Uterus (tissue), 3 donors: ENCODE measurements at regions not wholly inside any gene's neighbourhood (a gene's known extent, or its start where the extent isn't known, plus 50 kb on each side); places are given as distances from the start of the nearest gene placed in this dataset.

Source experiments
- DNase-seq, 2 donors: peaks; one replicate each; pipeline ENCODE4 v3.0.0-alpha.2; 2019 to 2020
- H3K27ac ChIP-seq, 2 donors: fragments of 200-600 bp; sonication (generic); 1 replicate in 1 of 2; 2 replicates in 1 of 2; pipeline ENCODE4 v1.5.1; 2016 to 2018
- H3K27me3 ChIP-seq, 2 donors: fragments of 200-600 bp; sonication (generic); one replicate each; pipeline ENCODE4 v1.5.1; 2018 to 2019; ENCODE audit warnings: control low read depth in 1 of 2
- H3K36me3 ChIP-seq, 2 donors: fragments of 200-600 bp; sonication (generic); one replicate each; pipeline ENCODE4 v1.5.1; 2019; ENCODE audit warnings: control low read depth in 1 of 2
- H3K4me1 ChIP-seq, 2 donors: fragments of 200-600 bp; sonication (generic); one replicate each; pipeline ENCODE4 v1.5.1; 2018 to 2019; ENCODE audit warnings: control low read depth in 1 of 2
- H3K4me3 ChIP-seq, 2 donors: fragments of 200-600 bp; sonication (generic); 1 replicate in 1 of 2; 2 replicates in 1 of 2; pipeline ENCODE4 v1.5.1; 2018 to 2019; ENCODE audit warnings: mild to moderate bottlenecking in 1 of 2
- H3K9me3 ChIP-seq, 2 donors: fragments of 200-600 bp; sonication (generic); one replicate each; pipeline ENCODE4 v1.5.1; 2019; ENCODE audit warnings: control low read depth in 1 of 2
- POLR2A ChIP-seq, 2 donors: fragments of 450-650 bp; IDR thresholded peaks; one replicate each; pipeline ENCODE4 v1.6.1; 2016; ENCODE audit warnings: antibody characterized with exemption in 2 of 2, mild to moderate bottlenecking in 1 of 2, moderate library complexity in 1 of 2
- intact Hi-C: fragments of 100-400 bp; cut with DNase I; formaldehyde crosslinking; loops from one replicate; pipeline ENCODE4 v1.15.1; 2023; ENCODE audit warnings: low total_unique reads
- TF ChIP-seq, protein P1 (sequence below), 4 experiments: fragments of 200-600 bp in 2 of 4; fragments of 450-650 bp in 2 of 4; sonication (generic) in 2 of 4; IDR thresholded peaks; one replicate each; pipeline ENCODE4 v1.5.1; 2016 to 2019; ENCODE audit warnings: antibody characterized with exemption in 4 of 4, mild to moderate bottlenecking in 2 of 4, moderate library complexity in 1 of 4
- donor health status: DM: yes; HTN: yes; CAD: no.

DNA sequence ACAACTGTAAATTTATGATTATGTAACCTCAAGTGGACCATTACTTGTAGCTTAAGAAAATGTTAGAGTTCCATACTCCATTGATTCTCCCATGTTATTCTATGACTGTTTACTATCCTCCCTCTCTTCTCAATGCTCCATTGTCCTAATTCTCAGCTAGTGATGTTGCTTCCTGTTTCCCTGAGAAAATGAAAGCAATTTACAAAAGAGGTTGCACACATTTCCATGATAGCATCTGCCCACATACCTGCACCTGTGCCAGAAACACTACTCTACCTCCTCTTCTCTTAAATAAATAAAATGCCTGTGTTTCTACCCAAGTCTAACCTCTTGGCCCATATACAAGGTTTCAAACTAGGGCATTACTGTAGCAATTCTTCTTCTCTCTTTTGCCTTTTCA is 1620.9 kb downstream of the FAM181B start:
- no peak overlapping the region for H3K4me3 ChIP-seq
- intact Hi-C loops, result no loop called here
- no peaks in the 10 kb centered on the region for H3K27me3 ChIP-seq
- no peaks in the 10 kb centered on the region for H3K9me3 ChIP-seq
- no peak for TF ChIP-seq POLR2A (IDR thresholded peaks at IDR 0.05)
- TF ChIP-seq, protein P1, sequence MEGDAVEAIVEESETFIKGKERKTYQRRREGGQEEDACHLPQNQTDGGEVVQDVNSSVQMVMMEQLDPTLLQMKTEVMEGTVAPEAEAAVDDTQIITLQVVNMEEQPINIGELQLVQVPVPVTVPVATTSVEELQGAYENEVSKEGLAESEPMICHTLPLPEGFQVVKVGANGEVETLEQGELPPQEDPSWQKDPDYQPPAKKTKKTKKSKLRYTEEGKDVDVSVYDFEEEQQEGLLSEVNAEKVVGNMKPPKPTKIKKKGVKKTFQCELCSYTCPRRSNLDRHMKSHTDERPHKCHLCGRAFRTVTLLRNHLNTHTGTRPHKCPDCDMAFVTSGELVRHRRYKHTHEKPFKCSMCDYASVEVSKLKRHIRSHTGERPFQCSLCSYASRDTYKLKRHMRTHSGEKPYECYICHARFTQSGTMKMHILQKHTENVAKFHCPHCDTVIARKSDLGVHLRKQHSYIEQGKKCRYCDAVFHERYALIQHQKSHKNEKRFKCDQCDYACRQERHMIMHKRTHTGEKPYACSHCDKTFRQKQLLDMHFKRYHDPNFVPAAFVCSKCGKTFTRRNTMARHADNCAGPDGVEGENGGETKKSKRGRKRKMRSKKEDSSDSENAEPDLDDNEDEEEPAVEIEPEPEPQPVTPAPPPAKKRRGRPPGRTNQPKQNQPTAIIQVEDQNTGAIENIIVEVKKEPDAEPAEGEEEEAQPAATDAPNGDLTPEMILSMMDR (IDR thresholded peaks at IDR 0.05), result no peak
- no peaks in the 10 kb centered on the region for H3K4me1 ChIP-seq
- H3K27ac ChIP-seq, result no peak overlapping the region
- DNase-seq, result no peak
- no peaks in the 10 kb centered on the region for H3K36me3 ChIP-seq

DNA sequence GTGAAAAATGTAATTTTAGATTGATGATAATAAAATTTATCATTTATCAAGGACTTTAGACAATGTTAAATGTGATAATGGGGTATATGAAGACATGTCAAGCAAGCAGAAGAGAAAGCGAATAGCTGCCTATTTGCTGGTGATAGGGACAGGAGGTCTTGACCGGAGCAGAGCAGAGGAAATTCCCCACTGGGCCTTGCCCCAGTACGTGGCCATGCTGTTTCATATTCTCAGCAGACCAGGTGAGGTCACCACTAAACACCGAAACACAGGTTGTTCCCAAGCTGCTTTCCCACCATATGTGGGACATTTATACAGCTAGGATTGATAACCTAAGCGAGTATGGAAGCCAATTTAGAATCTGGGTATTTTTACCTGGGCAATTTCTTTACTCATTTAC is 1629.6 kb downstream of the FAM181B start:
- H3K4me1 ChIP-seq, result no peaks in the 10 kb centered on the region
- no peak overlapping the region for H3K4me3 ChIP-seq
- no peaks in the 10 kb centered on the region for H3K36me3 ChIP-seq
- no peak for TF ChIP-seq POLR2A (IDR thresholded peaks at IDR 0.05)
- TF ChIP-seq, protein P1 (IDR thresholded peaks at IDR 0.05), result no peak
- intact Hi-C loops, result no loop called here
- H3K27ac ChIP-seq, result no peak overlapping the region
- no peak for DNase-seq
- no peaks in the 10 kb centered on the region for H3K9me3 ChIP-seq
- H3K27me3 ChIP-seq, result no peaks in the 10 kb centered on the region

DNA sequence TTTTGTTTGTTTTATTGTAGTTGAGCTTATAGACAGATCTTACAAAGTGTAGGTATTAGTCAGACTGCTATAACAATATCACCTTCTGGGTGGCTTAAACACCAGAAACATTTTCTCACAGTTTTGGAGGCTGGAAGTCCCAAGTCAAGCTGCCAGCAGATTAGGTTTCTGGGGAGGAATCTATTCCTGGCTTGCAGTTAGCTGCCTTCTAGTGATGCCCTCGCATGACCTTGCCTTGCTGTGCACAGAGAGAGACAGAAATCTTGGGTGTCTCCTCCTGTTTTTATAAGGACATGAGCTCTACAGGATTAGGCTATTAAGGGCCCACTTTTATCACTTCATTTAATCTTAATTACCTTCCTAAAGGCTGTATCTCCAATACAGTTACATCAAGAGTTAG is 1635.2 kb downstream of the FAM181B start:
- TF ChIP-seq POLR2A (IDR thresholded peaks at IDR 0.05), result no peak
- TF ChIP-seq, protein P1 (IDR thresholded peaks at IDR 0.05), result no peak
- no peaks in the 10 kb centered on the region for H3K27me3 ChIP-seq

DNA sequence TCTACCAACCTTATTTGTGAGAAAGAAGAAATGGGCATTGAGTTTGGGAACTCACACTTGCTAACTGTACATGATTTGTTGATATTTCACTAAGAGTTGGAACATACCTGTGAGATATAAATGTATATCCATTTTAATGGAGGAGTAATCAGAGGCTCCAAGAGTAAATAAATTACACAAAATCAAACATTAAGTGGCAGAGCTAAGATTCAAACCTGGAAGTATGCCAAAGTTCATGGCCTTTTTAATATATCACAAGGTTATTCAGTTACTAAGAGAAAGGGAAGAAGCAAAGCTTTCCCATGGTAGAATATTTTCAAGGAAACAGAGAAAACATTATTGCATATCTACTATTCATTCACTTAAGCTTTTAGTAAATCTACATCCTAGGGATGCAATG is 1641.1 kb downstream of the FAM181B start:
- no peaks in the 10 kb centered on the region for H3K4me1 ChIP-seq
- no peaks in the 10 kb centered on the region for H3K9me3 ChIP-seq
- H3K4me3 ChIP-seq, result no peak overlapping the region
- no peak for DNase-seq
- TF ChIP-seq, protein P1 (IDR thresholded peaks at IDR 0.05), result no peak
- no peak for TF ChIP-seq POLR2A (IDR thresholded peaks at IDR 0.05)
- no peaks in the 10 kb centered on the region for H3K27me3 ChIP-seq
- intact Hi-C loops, result no loop called here
- no peak overlapping the region for H3K27ac ChIP-seq
- no peaks in the 10 kb centered on the region for H3K36me3 ChIP-seq

More for the DNA sequence above, 1635.2 kb downstream of the FAM181B start:
- H3K27ac ChIP-seq, result no peak overlapping the region
- H3K4me1 ChIP-seq, result no peaks in the 10 kb centered on the region
- DNase-seq, result no peak
- no peaks in the 10 kb centered on the region for H3K9me3 ChIP-seq
- intact Hi-C loops, result no loop called here
- H3K36me3 ChIP-seq, result no peaks in the 10 kb centered on the region
- no peak overlapping the region for H3K4me3 ChIP-seq

DNA sequence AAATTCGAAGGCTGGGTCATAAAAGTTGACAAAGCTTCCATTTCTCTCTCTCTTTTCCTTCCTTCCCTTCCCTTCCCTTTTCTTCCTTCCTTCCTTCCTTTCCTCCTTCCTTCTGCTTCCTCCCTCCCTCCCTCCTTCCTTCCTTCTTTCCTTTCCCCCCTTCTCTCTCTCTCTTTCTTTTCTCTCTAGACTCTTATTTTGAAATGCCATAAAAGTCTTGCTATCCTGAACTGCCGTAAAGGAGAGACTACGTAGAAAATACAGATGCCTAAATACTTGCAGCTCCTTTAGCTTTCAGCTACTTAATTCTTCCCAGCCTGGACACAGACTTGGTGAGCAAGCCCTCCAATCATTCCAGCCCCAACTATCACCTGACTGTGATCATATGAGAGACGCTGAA is 1644.4 kb downstream of the FAM181B start:
- no peak overlapping the region for H3K4me3 ChIP-seq
- H3K9me3 ChIP-seq, result no peaks in the 10 kb centered on the region
- DNase-seq, result no peak
- no peaks in the 10 kb centered on the region for H3K4me1 ChIP-seq
- intact Hi-C loops, result no loop called here
- H3K27me3 ChIP-seq, result no peaks in the 10 kb centered on the region
- TF ChIP-seq POLR2A (IDR thresholded peaks at IDR 0.05), result no peak
- TF ChIP-seq, protein P1 (IDR thresholded peaks at IDR 0.05), result no peak
- H3K27ac ChIP-seq, result no peak overlapping the region
- no peaks in the 10 kb centered on the region for H3K36me3 ChIP-seq
